Kidney capillary endothelial cell (primary cell): ENCODE measurements at regions not wholly inside any gene's neighbourhood (a gene's known extent, or its start where the extent isn't known, plus 50 kb on each side); places are given as distances from the start of the nearest gene placed in this dataset.
A peak's percentile ranks its signal among the peaks of the same experiment; 100 is the strongest.
"Not testable (repeated sequence)": the region's sequence is repeated elsewhere in the genome, so short reads cannot be mapped to it uniquely, and the experiment has no call there.

ENCODE experiments used
- DNase-seq: peaks from one replicate; pipeline ENCODE4 v3.0.0-alpha.2; 2018; ENCODE audit warnings: low spot score

DNA sequence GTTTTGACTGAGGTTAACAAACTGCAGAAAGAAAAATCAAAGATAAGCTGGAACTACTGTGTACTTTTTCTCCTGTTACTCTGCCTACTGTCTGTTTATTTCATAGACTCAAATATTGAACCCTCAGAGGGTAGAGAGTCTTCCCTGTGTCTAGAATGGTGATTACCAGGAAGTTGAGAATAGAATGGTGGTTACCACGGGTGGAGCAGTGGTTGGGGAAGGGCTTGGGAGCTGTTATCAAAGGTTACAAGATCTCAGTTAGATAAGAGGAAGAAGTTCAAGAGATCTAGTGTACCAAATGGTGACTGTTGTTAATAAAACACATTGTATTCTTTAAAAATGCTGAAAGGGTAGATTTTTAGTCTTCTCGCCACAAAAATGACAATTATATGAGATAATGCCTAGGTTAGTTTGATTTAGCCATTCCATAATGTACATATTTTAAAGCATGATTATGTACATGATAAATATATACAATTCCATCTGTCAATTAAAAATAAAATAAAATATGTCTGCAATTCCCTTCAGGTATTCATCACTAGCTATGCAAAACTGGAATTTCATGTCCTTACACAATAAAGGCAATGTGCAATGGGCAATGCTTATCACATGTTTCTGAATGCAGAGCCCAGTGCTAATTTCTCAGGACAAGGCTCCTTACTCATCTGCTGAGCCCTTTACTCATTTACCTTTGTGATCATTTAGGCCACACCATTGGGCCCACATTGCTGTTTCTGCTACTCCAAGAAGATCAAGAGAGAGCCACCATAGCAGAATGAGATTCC lies 474.3 kb upstream of the CAMK1G start:
- DNase-seq, result no peak

- no peak for DNase-seq
Observed at GRCh38 chr1:209113521-209113920, 470.0 kb upstream of the CAMK1G start.

DNA sequence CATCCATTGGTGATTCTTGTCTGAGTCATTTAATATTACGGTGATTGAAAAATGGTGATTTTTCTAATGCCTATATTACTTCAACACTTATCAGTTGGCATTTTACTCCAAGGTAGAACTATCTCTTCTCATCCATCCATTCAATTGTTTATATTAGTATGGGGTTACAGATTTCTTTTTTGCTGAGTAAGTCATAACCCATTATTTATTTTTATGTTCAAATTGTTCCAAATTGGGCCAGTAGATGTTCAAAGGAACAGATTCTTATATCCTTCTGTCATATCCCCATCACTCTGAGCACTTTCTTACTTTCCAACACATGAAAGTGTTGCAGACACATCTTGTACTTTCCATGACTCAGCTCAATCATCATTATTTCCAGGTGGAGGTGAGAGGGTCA lies 466.8 kb upstream of the CAMK1G start:
- DNase-seq, result no peak

DNA sequence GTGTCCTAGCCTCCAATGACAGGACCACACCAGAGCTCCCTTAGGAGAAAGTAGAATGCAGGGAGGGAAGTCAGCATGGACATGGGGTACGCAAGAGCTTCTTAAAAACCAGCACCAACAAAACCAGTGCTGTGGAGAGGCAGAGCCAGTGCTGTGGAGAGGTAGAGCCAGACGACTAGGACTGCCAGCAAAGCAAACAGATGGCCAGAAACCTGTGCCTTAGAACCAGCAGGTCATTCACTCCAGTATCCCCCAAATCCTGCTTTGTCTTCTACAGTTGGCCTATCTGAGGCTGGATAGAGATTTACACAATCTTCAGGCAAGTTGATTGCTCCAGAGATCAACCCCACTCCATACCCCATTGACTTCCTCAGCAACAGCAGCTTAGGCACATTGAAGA lies 459.9 kb upstream of the CAMK1G start:
- DNase-seq, result no peak

DNA sequence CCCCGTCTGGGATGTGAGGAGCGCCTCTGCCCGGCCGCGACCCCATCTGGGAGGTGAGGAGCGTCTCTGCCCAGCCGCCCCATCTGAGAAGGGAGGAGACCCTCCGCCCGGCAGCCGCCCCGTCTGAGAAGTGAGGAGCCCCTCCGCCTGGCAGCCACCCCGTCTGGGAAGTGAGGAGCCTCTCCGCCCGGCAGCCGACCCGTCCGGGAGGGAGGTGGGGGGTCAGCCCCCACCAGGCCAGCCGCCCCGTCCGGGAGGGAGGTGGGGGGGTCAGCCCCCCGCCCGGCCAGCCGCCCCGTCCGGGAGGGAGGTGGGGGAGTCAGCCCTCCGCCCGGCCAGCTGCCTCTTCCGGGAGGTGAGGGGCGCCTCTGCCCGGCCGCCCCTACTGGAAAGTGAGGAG lies 454.4 kb upstream of the CAMK1G start:
- not testable (repeated sequence) for DNase-seq

- DNase-seq, result no peak
Observed at GRCh38 chr1:209130886-209131285, 452.6 kb upstream of the CAMK1G start.

GRCh38 chr1:209132736-209133467 lies 450.6 kb upstream of the CAMK1G start:
- DNase-seq, result no peak

- DNase-seq, result no peak
Observed at GRCh38 chr1:209134001-209134400, 449.5 kb upstream of the CAMK1G start.

DNA sequence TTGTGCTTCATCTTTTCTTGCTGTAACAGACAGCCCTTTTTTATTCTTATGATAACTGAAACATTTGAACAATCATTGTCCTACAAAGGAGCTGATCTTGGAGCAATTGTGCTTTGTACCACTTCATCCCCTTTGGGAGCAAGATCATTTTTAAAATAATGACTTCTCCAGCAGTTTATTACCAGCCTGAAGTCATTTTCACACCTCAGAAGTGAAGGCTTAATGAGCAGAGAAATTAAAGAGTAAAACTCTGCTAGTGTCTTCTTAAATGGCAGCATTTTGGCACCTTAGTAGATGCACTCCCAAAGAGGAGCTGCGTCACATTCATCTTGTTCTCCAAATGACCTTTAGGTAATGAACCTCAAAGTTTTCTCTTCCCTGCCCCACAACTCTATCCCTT lies 439.6 kb upstream of the CAMK1G start:
- DNase-seq, result no peak

DNA sequence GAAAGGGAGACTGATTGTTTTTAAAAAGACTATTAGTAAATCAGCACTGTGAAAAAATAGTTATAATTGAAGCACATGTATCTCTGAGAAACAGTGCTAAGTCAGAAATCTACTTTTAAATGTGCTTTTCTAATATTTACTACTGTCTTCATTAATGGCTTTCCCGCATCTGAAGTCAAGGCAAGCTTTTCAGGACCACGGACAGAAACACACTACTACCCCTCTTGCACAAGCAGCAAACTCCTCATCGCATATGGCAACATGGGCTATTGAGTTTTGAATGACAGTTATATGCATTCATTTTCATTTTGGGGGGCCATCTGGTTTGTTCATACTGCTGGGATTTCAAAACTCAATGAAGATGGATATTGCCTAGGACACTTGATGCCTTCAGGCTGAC lies 433.4 kb upstream of the CAMK1G start:
- DNase-seq, result peak; percentile 12

DNA sequence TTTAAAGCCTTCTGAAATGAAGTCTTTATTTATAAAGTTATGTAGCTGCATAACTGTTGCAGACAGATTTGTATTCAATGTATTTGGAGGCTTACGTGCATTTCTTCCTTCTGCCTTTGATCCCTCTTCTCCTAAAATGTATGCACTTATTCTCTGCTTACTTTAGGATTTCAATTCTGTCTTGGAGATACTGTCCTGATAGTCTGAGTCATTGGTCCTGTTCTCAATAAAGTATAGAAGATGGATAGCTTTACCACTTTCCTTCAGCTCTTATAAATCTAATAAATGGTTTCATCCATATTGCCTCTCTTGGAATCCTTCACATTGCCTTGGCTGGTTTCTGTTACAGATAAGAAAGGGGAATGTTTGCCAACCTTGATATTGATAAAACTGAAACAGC lies 430.1 kb upstream of the CAMK1G start:
- no peak for DNase-seq

DNA sequence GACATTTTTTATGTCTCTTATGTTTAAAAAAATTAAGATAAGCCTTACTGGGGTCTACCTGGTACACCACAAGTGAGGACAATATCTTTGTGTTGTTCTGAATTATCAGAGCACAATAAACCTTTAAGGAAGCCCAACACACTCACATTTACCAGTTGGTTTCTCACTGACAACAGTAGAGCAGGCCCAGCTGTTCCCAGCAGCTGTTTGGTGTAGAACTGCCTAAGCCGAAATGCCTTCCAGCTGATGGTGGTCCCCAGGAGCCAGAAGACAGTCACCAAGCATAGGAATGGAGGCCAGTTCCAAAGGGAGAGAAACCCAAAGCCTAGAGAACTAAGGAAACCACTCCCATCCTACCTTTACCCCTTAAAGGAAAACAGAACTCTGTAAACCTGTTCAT lies 428.6 kb upstream of the CAMK1G start:
- DNase-seq, result no peak

- no peak for DNase-seq
Observed at GRCh38 chr1:209155546-209155945, 428.0 kb upstream of the CAMK1G start.

GRCh38 chr1:209156991-209157390 lies 426.5 kb upstream of the CAMK1G start:
- DNase-seq, result no peak

- DNase-seq, result no peak
Observed at GRCh38 chr1:209157546-209158249, 425.8 kb upstream of the CAMK1G start.

DNA sequence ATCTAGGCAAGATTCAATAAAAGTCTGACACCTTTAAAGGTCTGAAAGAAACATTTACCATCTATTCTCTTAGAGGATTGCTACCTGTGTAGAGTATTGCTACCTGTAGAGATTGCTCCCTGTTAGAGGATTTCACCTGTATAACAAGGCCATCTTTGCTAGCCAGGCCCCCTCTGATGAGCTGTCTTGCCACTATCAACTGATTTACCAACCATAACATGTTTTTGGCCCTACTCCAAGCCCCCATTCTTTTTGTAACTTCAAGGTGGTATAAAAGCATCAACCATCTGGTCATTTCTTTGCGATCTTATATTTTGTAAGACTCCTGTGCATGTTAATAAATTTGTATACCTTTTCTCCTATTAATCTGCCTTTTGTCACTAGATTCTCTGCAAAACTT lies 424.7 kb upstream of the CAMK1G start:
- no peak for DNase-seq

DNA sequence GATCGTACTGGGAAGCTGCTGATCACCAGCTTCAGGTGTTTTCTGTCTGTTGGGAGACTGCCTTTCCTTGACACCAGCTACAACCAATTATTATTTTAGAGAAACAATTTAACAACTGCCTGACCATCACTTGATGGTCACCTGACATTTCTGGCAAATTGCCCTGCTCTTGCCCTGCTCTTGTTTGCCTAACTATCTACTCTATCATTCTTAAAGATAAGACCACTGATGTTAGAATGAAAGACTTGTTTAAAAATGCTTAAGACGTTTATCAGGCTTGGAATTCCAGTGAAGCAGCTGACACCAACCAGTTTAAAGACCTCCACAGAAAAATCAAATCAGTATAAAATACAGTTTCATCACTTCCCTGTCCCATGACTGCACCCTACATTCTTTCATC lies 423.3 kb upstream of the CAMK1G start:
- no peak for DNase-seq

GRCh38 chr1:209162651-209163050 lies 420.9 kb upstream of the CAMK1G start:
- no peak for DNase-seq

- DNase-seq, result no peak
Observed at GRCh38 chr1:209168204-209168603, 415.3 kb upstream of the CAMK1G start.

DNA sequence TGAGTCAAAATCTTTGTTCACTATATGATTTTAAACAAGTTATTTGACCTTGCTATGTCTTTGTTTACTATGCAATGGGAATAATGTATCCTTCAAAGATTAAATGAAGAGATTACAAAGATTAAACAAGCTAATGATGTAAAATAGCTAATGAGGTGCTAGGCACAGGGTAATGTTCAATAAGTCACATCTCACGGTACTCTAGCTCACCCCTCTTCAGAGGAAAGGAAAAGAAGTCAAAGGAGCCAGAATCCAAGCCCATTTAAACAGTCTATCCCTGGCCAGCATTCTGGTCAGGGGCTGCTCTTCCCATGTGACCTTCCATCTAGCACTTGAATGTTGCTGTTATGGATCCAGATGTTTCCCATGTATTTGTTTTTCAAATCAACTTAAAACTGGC lies 412.4 kb upstream of the CAMK1G start:
- no peak for DNase-seq

DNA sequence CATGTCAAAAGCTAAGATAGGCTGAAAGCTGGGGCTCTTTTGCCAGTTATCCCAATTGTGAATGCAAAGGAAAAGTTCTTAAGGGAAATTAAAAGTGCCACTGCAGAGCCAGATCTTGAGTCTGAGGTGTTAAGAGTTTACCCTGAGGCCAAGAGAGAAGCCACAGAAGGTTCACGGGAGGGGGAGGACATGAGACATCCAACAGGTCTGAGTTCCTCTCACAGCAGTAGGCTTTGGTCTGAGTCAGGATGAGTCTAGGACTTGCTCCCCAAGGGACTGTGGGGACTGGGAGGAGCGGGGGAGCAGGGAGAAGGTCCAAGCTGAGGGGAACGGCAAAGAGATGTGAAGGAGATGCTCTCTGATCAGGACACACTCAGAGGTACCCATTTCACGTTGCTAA lies 411.2 kb upstream of the CAMK1G start:
- DNase-seq, result no peak

DNA sequence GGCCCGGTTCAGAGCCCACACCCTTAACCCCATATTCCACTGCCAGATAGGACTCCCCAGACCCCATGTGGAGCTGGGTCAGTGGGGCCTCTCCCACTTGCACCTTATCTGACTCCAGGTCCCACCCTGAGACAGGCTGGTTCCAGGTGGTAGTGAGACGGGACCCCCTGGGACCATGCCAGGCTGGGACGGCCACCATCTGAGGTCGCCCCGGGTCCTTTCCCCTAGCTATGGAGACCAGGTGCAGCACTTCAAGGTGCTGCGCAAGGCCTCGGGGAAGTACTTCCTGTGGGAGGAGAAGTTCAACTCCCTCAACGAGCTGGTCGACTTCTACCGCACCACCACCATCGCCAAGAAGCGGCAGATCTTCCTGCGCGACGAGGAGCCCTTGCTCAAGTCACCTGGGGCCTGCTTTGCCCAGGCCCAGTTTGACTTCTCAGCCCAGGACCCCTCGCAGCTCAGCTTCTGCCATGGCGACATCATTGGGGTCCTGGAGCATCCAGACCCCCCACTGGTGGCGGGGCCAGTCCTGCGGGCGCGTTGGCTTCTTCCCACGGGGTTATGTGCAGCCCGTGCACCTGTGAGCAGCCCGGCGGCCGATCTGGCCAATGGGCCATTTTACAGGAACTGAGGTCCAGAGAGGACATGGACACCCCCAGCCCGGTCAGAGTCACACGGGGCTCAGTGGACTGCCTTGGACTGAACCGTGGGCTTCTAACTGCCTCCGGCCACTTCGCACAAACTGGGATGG lies 410.5 kb upstream of the CAMK1G start:
- DNase-seq, result not testable (repeated sequence)
